K562 (cell line): ENCODE measurements at regions not wholly inside any gene's neighbourhood (a gene's known extent, or its start where the extent isn't known, plus 50 kb on each side); places are given as distances from the start of the nearest gene placed in this dataset.

Experiments used
- CBX2 ChIP-seq: fragments of 200-600 bp; sonication (generic); IDR thresholded peaks from one replicate; pipeline ENCODE4 v1.6.1; 2012; ENCODE audit warnings: mild to moderate bottlenecking, low read length, inconsistent platforms; ENCODE audit not compliant: insufficient read depth, poor library complexity, severe bottlenecking
- FOXK2 ChIP-seq, 2 experiments: fragments of 450-650 bp; IDR thresholded peaks in 1 of 2; conservative IDR thresholded peaks in 1 of 2; 2 replicates each; pipeline ENCODE4 v1.6.1; 2016; ENCODE audit warnings: low read depth in 2 of 2, mild to moderate bottlenecking in 1 of 2
- HMGN3 ChIP-seq: IDR thresholded peaks from 2 replicates; pipeline ENCODE4 v1.6.1; 2011; ENCODE audit warnings: borderline replicate concordance, low read depth, mild to moderate bottlenecking, mixed read lengths, low read length; ENCODE audit not compliant: insufficient read length; ENCODE audit errors: extremely low read depth
- IRF9 ChIP-seq: fragments of 450-650 bp; IDR thresholded peaks from 2 replicates; pipeline ENCODE4 v1.6.1; 2016; ENCODE audit warnings: missing biosample characterization, missing genetic modification characterization
- KHSRP ChIP-seq: fragments of 450-650 bp; IDR thresholded peaks from 2 replicates; pipeline ENCODE4 v1.6.1; 2017
- LEF1 ChIP-seq: fragments of 450-650 bp; IDR thresholded peaks from 2 replicates; pipeline ENCODE4 v1.6.1; 2016; ENCODE audit warnings: mild to moderate bottlenecking
- MLX ChIP-seq, 2 experiments: fragments of 450-650 bp in 1 of 2; sonication (generic) in 1 of 2; formaldehyde crosslinking; conservative IDR thresholded peaks; 2 replicates each; pipeline versions ENCODE4 v1.4.0 to v1.8.1; 2020 to 2022; ENCODE audit warnings: mild to moderate bottlenecking in 1 of 2, missing genetic modification reagents in 1 of 2
- REST ChIP-seq, 2 experiments: fragments of 450-650 bp; formaldehyde crosslinking in 1 of 2; IDR thresholded peaks; 2 replicates each; pipeline versions ENCODE4 v1.4.0 to v1.6.1; 2014 to 2020; ENCODE audit warnings: mild to moderate bottlenecking in 2 of 2, borderline replicate concordance in 1 of 2, low read depth in 1 of 2
- RREB1 ChIP-seq: fragments of 250-450 bp; sonication (Bioruptor Pico); IDR thresholded peaks from 2 replicates; pipeline ENCODE4 v1.4.0; 2020
- ZFX ChIP-seq: sonication (generic); formaldehyde crosslinking; IDR thresholded peaks from 2 replicates; pipeline ENCODE4 v1.8.0; 2022; ENCODE audit warnings: mild to moderate bottlenecking, missing genetic modification reagents, moderate library complexity
- ZKSCAN1 ChIP-seq: fragments of 150-350 bp; IDR thresholded peaks from 2 replicates; pipeline ENCODE4 v1.6.1; 2016; ENCODE audit warnings: low read depth, low read length

- TF ChIP-seq RREB1 (no peak), MLX (CRISPR knock-in tag; conservative IDR thresholded peaks at IDR 0.05) (no peak), HMGN3 (peak; percentile 26), ZFX (CRISPR knock-in tag) (no peak), IRF9 (tag) (peak; percentile 85), REST (IDR thresholded peaks at IDR 0.05; ENCODE audit: borderline replicate concordance) (peak; percentile 35; the same call in 1 of the 2 replicates), REST (CRISPR knock-in tag; IDR thresholded peaks at IDR 0.05; ENCODE audit: low read depth) (no peak), ZKSCAN1 (no peak), CBX2 (no peak), KHSRP (0 out of 2 replicates have a peak, but pooled peaks have one; percentile 39), LEF1 (peak; percentile 46; the same call in 1 of the 2 replicates), FOXK2 (conservative IDR thresholded peaks at IDR 0.05 in 1 of 2, IDR thresholded peaks at IDR 0.05 in 1 of 2; ENCODE audit: low read depth in 2 of 2) (no peak)
Observed at GRCh38 chr12:22899184-22899583, 274.2 kb downstream of the ETNK1 start (continued).
